Activated T-helper 1 cell treated with anti-CD3 and anti-CD28 coated beads, Interleukin-2, amount 50 U/mL, for 16 hours (primary cell): ENCODE measurements at regions not wholly inside any gene's neighbourhood (a gene's known extent, or its start where the extent isn't known, plus 50 kb on each side); places are given as distances from the start of the nearest gene placed in this dataset.

Source experiments
- DNase-seq, 2 donors: peaks; one replicate each; pipeline ENCODE4 v3.0.0-alpha.2; 2020; ENCODE audit warnings: low read depth in 1 of 2, low spot score in 1 of 2

DNA sequence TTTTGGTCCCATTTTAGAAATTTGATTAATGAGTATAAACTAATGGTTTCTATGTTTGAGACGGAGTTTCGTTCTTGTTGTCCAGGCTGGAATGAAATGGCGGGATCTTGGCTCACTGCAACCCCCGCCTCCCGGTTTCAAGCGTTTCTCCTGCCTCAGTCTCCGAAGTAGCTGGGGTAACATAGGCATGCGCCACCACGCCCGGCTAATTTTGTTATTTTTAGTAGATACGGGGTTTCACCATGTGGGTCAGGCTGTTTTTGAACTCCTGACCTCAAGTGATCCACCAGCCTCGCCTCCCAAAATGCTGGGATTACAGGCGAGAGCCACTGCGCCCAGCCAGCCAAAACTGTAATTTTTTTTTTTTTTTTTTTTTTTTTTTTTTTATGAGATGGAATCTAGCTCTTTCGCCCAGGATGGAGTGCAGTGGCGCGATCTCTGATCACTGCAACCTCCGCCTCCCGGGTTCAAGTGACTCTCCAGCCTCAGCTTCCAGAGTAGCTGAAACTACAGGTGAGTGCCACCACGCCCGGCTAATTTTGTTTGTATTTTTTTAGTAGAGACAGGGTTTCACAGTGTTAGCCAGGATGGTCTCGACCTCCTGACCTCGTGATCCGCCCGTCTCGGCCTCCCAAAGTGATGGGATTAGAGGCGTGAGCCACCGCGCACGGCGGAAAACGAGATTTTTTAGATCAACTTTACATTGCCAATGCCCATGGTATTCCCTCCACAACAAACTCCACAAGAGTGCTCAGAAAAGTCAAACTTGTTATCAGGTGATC, 127.8 kb downstream of the HFE start:
- no peak for DNase-seq

DNA sequence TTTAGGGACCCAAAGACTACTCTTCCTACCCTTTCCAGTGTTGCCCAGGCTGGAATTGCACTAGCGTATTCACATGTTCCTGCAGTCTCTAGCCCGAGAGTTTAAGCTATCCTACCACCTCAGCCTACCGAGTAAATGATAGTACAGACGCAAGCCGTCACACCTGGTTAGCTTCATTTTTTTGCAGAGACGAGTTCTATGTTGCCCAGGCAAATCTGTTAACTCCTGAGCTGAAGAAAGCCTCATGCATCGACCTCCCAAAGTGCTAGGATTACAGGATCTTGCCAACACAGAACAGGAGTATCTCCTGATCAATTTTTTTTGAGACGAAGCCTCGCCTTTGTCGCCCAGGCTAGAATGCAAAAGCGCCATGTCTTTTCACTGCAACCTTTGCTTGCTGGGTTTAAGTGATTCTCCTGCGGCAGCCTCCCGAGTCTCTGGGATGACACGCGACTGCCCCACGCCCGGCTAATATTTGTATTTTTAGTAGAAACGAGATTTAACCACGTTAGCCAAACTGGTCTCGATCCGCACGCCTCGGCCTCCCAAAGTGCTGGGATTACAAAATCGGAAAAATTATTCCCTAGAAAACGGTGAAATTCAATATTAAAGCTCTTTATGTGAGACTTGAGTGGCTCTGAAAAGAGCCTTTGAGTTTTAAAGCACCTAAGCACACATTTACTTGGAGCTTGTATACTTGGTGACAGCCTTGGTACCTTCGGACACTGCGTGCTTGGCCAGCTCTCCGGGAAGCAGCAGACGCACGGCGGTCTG, 128.5 kb downstream of the HFE start:
- no peak for DNase-seq

DNA sequence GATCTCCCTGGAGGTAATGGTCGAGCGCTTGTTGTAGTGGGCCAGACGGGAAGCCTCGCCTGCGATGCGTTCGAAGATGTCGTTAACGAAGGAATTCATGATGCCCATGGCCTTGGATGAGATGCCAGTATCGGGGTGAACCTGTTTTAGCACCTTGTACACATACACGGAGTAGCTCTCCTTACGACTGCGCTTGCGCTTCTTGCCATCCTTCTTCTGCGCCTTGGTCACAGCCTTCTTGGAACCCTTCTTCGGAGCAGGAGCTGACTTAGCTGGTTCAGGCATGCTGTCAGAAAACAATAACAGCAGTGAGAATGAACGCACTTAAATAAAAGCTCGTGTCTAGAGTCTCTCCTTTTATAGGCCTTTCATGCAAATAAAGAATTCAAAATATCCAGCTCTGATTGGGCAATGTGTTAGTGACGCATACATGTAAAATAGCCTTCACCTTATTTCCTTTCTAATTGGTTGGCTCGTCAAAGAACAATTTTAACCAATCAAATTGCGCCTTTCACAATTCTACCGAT, 129.2 kb downstream of the HFE start:
- peak; percentile 46 to 47 for DNase-seq

DNA sequence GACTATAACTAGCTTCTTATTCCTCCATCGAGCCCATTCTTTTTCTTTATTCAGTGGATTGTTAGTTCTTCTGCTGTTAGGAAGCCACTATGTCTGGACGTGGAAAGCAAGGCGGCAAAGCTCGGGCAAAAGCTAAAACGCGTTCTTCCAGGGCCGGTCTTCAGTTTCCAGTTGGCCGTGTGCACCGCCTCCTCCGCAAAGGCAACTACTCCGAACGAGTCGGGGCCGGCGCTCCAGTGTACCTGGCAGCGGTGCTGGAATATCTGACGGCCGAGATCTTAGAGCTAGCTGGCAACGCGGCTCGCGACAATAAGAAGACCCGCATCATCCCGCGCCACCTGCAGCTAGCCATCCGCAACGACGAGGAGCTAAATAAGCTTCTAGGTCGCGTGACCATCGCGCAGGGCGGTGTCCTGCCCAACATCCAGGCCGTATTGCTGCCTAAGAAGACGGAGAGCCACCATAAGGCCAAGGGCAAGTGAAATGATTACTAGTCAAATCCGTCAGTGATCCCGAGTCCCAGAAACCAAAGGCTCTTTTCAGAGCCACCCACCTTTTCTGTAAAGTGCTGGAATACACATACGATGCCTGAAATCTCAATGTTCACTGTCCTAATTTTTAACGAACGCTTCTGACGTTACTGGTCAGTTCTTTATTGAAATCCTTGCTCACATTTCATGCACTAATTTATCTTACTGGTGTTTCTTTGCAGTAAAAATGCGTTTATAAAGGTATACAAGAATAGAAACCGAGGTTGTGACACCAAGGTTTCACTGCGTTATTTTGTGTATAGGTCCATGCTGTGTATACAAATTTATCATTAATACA, 129.9 kb downstream of the HFE start:
- peak; percentile 43 to 55 for DNase-seq

DNA sequence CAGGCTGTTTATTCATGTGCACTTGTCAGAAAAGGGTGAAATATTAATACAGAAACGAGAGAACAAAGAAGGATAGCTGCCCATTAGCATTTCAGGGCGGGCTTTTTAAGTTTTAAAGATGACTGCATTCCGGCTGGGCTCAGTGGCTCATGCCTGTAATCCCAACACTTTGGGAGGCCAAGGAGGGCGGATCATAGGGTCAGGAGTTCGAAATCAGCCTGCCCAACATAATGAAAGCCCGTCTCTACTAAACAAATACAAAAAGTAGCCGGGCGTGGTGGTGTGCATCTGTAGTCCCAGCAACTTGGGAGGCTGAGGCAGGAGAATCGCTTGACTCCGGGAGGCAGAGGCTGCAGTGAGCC, 130.5 kb downstream of the HFE start:
- DNase-seq, result no peak

DNA sequence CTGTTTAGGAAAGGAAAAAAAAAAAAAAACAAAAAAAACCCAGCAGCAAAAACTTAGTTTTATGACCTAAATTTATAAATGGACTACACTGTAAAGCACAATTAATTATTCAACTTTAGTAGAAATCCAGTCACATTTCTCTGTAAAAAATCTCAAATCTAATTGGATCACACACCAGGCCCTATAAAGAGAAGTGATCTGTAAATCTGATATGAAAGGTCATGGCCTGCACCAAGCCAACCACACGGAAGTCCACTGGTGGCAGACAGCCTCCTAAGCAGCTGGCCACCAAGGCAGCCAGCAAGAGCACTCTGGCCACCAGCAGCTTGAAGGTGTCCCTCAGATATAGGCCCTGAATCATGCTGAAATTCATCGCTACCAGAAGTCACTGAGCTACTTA, 131.6 kb downstream of the HFE start:
- no peak for DNase-seq

DNA sequence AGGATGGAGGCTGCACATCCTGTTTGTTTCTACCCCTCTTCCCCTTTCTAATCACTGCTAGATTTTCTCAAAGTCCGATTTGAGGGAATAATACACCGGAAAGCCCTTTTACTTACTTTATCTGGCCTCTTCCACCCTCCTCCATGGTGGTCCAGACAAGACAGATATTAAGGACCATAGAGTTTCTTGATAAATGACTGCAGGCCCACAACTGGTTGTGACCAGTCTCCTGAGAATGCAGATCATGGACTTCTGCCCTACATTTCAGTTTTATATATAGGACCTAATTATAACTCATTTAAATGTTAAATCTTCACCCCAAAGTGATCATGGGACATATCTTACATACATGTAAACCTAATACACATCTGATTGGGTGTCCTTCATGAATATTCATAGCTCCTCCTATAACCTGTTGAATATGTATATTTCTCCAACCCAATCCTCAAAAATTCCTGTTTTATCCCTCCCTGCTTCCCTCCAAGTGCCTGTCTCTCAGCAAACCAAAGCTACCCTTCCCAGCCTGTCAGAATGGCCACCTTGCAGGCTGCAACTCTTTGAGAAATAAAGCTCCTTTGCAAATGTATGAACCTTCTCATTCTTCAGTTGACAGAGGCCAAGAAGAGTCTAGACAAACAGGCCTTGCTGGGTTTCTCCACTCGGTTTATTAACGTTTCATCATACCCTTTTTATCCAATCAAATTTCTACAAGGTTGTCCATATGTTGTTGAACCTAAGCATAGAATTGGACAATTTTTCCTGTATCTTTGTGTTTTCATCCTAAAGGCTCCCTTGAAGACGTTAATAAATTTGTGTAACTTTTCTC, 133.1 kb downstream of the HFE start:
- DNase-seq, result no peak

DNA sequence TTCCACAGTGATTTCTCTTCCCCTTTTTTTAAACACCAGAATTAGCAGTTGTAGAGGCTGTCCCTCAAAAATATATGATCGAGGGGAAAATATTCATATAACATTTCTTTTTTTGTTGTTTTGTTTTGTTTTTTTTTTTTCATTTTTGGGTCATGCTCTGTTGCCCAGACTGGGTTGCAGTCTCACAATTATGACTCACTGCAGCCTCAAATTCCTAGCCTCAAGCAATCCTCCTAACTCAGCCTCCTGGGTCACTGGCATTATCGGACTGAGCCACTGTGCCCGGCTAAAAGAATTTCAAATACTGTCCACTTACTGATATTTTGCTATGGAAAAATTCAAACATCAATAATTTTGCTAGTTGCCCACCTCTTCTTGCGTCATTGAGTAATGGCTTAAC, 134.0 kb downstream of the HFE start:
- DNase-seq, result no peak

DNA sequence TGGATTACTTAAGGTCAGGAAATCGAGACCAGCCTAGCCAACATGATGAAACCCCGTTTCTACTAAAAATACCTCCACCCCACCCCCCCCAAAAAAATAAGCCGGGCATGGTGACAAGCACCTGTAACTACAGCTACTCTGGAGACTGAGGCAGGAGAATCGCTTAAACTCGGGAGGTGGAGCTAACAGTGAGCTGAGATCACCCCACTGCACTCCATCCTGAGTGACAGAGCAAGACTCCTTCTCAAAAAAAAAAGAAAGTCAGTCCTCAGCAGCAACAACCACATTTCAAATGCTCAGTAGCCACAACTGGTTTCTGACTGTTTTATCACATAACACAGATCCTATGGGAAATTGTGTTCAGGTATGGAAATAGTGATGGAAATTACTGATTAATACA, 135.3 kb downstream of the HFE start:
- DNase-seq, result no peak

DNA sequence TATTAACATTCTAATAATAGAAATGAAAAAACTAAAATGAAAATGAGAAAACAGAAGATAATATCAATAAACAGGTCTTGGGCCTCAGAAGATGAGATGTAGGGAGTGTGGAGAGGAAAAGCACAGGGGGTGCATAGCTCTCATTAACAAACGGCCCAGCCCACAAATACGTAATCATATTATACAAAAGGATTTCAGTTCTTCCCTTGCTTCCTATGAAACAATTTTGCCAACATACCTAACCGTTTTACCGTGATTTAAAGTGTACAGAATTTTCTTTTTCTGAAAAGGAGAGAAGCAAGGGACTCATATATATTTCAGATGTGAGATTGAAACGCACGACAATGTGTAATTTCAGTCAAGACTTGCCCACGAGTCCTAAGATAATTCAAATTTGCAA, 136.0 kb downstream of the HFE start:
- no peak for DNase-seq

DNA sequence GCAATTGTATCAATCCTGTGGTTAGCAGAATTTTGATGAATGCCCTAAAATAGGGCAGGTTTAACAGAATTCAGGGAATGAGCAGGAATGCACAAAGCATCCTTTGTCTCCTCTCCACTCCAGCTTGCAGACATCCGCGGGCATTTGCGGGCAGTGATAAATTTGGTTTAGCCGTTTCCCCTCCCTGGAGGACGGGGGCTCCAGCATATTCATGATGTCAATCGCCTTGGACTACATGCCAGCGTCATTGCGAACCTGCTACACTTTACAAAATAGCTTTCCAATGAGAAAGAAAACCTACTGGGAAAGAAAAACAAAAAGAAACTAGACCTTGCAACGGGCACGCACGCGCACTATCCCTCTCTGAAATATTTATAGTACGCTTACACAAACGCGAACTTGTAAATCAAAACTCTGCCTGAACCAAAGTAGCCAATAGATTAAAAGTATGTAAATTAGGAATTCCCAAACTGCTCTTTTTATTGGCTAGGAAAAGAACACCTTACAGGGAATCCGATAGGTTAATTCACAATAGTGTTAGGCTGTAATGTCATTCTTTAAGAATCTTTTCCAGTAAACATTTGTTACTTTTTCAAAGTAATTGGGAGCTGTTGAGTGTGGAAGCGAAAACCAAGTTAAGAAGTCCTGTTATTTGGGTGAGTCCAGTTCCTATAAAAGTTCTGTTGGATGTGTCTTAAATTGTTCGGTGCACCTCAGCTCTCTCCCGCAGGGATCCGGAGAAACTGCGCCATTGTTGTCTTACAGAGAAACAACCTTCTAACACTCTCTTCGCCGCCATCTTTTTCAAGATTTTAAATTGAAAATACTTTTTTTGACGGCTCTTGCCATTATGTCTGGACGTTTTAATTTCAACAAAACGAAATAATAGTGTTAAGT, 136.7 kb downstream of the HFE start:
- DNase-seq, result peak in 1 of 2 donors; percentile 37

DNA sequence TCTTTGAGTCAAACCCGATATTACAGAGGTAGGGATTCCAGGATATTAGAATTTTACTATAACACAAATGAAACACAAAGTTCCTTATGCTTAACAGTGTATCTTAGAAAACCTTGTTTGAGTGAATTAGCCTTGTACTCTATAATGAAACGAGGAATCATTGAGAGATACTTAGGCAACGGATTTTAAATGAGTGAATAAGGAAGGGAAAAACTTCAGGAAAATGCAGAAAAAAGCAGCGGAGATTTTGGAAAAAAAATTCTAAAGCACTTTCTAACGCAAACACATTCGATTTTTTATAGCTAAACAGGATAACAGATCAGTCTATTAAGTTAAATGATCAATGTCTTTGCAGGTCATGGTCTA, 137.3 kb downstream of the HFE start:
- DNase-seq, result no peak

DNA sequence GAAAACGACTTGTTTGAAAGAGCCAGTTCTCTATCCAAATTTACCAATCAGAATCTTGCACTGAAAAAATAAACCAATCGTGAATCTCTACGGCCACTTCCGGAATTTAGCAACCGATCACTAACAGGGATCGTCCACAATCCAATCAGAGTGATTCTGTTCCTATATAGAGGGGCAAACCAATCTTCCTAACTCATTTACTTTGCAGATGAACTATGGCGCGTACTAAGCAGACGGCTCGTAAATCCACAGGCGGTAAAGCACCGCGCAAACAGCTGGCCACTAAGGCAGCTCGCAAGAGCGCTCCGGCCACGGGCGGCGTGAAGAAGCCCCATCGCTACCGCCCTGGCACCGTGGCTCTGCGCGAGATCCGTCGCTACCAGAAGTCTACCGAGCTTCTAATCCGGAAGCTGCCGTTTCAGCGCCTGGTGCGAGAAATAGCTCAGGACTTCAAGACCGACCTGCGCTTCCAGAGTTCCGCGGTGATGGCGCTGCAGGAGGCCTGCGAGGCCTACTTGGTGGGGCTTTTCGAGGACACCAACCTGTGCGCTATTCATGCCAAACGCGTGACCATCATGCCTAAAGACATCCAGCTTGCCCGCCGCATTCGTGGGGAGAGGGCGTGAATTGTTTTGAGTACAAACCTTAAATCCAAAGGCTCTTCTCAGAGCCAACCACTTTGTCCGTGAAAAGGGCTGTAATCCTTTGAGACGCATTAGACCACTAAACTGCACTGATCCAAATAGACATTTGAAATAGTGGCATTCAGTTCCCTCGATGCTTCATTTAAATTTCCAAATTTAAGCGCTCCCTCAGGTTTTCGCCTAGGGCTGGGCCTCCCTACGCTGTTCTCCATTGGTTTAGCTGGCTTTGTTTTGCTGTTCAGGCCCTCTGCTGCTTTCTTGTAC, 138.0 kb downstream of the HFE start:
- DNase-seq, result no peak

DNA sequence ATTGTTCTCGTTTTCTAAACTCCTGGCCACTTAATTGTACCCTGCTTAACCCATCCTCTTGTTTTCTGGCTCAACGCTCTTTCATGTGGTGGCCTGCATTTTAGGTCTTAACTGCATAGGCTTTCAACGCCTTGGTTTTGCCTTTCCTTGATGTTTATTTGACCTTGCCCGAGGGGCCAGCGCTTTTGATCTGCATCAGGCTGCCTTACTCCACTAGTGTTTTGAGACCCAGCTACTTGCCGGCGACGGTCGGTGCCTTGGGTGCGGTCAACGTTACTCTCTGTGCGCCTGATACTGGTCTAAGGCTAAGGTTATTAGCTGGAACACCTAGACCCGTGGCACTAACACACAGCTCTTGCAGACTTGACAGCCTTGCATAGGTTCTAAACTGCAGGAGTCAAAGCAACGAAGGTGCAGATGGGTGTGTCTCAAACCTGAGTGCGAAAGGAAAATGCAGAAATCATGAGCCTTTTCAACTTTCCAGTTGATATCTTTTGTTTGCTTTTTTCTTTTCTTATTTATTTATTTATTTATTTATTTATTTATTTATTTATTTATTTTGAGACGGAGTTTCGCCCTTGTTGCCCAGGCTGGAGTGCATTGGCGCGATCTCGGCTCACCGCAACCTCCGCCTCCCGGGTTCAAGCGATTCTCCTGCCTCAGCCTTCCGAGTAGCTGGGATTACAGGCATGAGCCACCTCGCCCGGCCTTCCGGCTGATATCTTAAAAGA, 138.8 kb downstream of the HFE start:
- DNase-seq, result no peak

DNA sequence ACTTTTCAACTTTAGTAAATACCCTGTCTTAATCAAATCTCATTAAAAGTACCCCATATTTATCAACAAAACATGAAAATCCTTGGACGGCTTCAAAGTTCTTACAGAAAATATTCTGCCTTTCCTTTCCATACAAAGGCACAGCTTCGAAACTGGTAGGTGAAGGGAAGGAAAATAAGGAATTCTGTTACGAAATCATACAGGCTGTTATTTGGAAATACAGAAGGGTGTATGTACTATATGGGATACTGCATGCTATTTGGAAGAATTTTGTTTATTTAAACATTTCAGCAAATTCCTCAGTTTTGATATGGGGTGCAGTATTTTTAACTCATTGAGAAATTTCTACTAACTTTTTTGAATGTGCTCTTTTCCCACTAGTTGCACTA, 138.4 kb upstream of the BTN3A2 start:
- DNase-seq, result no peak

DNA sequence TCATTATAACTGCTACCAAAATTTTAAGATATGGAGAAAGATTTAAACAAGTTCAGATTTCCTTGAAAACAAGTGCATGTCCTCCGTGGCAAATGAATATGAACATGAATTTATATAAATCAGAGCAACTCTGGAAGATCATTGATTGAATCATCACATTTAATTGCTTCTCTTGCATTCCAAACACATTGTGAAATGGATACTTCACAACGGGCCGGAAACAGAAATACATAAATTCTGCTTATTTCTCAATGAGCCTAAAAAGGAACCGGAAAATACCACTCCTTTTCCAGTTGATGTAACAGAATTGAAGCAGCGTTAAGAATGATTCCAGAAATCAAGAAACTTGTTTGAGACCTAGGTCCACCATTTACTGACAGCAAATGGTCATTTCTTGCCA, 134.6 kb upstream of the BTN3A2 start:
- no peak for DNase-seq

DNA sequence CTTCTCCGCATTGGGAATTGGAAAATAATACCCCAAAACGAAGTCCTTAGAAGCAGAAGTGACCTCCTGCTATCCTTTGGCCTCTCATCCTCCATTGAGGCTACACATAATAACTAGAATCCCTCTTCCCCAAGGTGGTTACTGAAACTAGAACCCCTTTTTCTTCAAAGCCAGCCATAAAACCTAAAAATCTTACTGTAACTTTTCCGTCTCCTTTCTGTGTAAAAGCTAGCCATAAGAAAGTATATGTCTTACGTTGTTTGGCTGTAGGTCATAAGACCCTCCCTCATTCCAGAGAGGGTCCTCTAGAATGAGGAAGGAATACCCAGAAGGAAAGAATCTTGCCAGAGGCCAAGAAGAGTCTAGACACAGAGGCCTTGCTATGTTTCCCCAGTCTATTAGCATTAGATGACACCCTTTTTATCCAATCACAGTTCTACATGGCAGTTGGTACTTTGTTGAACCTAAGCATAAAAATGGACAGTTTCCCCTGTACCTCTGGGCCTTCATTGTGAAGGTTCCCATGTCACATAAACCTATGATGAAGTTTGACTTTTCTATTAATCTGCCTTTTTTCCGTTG, 133.9 kb upstream of the BTN3A2 start:
- DNase-seq, result no peak
